ENCODE measurements at regions not wholly inside any gene's neighbourhood (a gene's known extent, or its start where the extent isn't known, plus 50 kb on each side); places are given as distances from the start of the nearest gene placed in this dataset.
A peak's percentile ranks its signal among the peaks of the same experiment; 100 is the strongest.

DNA sequence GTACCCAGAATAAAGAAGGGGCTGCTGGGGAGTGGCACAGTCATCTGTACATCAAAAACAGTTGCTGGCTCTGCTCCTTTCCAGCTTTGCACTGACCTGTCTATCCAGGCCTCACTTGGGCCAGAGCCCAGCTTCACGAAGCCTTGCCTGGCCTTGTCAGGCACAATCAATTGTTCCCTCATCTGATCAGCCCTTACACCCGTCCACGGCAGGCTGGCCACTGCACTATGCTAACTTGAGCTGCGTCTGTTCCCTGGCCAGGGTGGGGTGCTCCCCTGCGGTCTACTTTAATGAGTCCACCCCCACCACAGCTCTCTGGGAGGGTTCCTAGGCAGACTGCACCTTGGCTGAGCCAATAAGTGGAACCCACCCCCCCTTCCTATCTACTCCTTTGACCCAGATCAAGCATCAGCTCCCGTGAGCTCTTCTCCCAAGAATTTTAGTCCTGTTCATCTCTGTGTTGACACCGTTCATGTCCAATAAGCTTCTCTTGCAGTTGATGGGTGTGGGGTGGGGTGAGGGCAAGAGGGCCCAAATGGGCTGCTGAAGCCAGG is 74.3 kb upstream of the MLN start:
- H3K4me1 Mint-ChIP-seq = peaks cover 20% of the 10 kb centered on the region
- no peak overlapping the region for H3K27ac Mint-ChIP-seq
- DNase-seq (no peak), ATAC-seq (no peak)
- no peak overlapping the region for H3K4me3 Mint-ChIP-seq
- no peaks in the 10 kb centered on the region for H3K9me3 Mint-ChIP-seq
- peaks cover 28% of the 10 kb centered on the region for H3K27me3 Mint-ChIP-seq

DNA sequence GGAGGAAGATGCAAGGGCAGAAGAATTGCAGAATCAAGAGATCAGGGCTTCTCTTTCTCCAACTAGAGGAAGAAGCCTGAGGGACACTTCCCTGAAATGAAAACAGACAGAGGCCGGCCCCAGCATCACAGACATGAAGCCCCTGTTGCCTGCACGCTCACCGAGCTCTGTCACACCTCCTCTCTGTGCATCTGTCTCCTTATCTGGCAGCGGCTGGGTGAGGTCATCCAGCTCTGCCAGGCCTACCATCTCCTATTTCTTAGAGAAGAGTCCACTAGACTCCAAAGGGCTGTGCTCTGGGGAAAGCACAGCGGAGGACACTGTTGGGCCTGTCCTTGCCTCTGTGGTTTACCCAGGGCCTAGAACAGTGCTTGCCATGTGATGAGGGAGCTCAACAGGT is 71.9 kb upstream of the MLN start:
- DNase-seq (no peak), ATAC-seq (no peak)
- Mint-ChIP-seq H3K4me1 (peaks cover 20% of the 10 kb centered on the region), H3K4me3 (no peak overlapping the region), H3K27ac (no peak overlapping the region), H3K9me3 (no peaks in the 10 kb centered on the region), H3K27me3 (peaks cover 37% of the 10 kb centered on the region)

DNA sequence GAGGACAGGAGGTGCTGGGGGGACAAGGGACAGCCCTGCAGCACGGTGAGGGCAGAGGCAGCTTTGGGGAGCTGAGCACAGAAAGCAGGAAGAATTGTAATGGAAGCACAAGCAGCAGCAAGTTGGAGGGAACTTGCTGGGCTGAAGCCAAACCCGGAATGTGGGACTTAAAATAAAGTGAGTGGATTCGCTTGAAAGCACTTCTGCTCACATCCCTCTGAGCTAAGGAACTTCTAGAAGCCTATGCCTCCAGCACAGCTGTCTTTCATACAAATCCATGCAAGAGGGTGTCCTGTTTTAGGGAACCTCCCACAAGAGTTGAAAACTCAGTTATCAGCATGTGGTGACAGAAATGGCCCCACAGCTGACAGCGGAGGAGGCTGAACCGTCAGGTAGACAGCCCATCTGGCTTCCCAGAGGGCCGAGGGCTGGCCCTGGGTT is 71.4 kb upstream of the MLN start:
- no peak overlapping the region for H3K27ac Mint-ChIP-seq
- DNase-seq (no peak), ATAC-seq (no peak)
- peaks cover 20% of the 10 kb centered on the region for H3K4me1 Mint-ChIP-seq
- H3K4me3 Mint-ChIP-seq = no peak overlapping the region
- H3K9me3 Mint-ChIP-seq = no peaks in the 10 kb centered on the region
- peaks cover 37% of the 10 kb centered on the region for H3K27me3 Mint-ChIP-seq

DNA sequence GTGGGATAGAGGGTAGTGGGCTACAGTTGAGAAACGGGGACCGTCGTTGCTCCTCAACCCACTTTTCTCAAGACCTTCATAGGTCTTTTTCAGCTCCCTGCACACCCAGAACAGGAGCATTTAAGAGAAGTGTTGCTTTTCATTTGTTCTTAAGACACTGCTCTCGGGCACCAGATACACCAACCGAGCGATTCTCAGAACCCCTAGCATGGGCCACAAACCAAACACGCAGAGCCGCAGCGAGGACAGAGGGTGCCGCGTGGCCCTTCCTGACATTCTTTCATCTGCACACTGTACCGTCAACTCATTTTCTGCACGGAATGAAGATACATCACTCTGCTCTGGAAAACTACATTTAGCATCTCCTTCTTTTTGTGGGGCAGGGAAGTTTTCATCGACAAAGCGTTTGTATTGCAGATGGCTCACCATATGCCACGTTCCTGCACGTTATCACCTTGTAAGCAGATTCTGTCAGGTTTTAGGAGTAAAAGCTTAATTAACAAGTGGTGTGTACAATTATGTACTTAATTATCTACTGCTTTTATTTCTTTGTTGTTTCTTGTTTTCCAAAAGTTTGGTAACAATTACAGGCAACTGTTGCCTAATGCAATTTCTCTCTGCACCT is 70.4 kb upstream of the MLN start:
- Mint-ChIP-seq H3K27me3 (peaks cover 45% of the 10 kb centered on the region), H3K27ac (no peak overlapping the region), H3K4me3 (no peak overlapping the region), H3K4me1 (peaks cover 20% of the 10 kb centered on the region), H3K9me3 (no peaks in the 10 kb centered on the region)
- no peak for DNase-seq
- no peak for ATAC-seq

DNA sequence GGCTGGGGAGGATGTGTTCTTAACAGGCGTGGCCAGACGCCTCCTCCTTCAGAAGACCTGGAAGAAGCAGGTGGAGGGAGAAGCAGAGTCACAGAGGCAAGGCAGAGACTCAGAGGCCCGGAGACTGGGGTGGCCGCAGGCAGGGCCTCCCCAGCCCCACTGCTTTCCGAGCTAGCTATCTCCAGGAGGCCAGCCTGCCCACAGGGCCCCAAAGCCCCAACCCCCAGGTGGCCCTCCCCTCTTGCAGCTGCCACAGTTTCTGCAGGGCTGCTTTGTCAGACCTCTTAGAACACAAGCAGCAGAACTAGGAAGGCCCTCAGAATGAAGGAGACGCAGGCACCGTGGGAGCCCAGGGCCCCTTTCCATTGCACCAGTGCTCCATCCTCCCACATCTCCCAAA is 69.0 kb upstream of the MLN start:
- no peak for DNase-seq
- peaks cover 14% of the 10 kb centered on the region for H3K4me1 Mint-ChIP-seq
- no peak overlapping the region for H3K4me3 Mint-ChIP-seq
- H3K27me3 Mint-ChIP-seq = peaks cover 50% of the 10 kb centered on the region
- H3K27ac Mint-ChIP-seq = no peak overlapping the region
- H3K9me3 Mint-ChIP-seq = no peaks in the 10 kb centered on the region
- ATAC-seq = no peak

DNA sequence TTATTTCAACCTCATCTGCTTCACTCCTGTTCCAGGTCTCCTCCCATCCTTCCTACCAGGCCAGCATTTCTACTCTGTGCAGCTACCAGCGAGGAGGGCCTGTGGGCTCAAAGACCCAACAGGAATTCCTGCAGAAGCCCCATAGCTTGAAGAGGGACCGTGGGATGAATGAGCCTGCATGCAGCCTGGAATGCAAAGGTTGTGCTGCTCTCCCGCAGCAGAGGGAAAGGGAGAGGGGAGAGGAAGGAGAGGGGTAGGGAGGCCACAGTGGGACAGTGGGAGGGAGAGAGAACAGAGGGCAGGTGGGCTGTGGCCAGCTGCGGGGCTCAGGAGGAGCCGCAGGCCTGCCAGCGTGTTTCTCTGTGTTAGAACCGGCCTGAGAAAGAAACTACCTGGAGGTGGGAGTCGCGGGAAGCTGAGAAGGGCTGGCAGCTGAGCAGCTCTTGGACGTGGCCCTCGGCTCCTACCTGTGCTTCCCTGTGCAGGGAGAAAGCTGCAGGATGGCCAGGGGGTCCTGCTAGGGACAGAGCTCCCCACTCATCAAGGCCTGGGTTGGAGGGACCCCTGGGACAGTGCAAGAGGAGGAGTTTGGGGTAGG is 66.1 kb upstream of the MLN start:
- no peak overlapping the region for H3K4me3 Mint-ChIP-seq
- no peak overlapping the region for H3K27ac Mint-ChIP-seq
- peaks cover 6% of the 10 kb centered on the region for H3K4me1 Mint-ChIP-seq
- ATAC-seq (no peak), DNase-seq (no peak)
- peaks cover 7 to 16% of the 10 kb centered on the region in 2 donors for H3K9me3 Mint-ChIP-seq
- H3K27me3 Mint-ChIP-seq = peaks cover 29% of the 10 kb centered on the region

DNA sequence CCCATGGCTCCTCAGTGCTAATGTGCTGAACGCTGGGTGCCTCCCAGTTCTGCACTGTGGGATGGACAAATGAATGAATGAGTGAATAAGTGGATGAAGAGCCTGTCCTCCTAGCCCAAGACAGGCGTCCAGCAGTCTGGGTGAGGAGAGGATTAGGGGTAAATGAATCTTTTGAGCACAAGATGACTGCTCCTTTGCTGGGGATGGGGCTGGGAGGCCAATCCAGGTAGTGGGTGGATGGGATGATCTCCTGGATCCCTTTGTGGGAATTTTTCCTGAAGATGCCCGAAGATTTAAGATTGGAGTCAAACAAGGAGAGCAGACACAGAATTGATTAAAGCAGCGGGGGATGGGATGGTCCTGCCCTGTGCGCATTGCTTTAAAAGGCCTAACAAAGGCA is 65.3 kb upstream of the MLN start:
- Mint-ChIP-seq H3K9me3 (peaks cover 7 to 18% of the 10 kb centered on the region in 2 donors), H3K4me1 (peaks cover 7% of the 10 kb centered on the region), H3K27me3 (peaks cover 29% of the 10 kb centered on the region), H3K4me3 (no peak overlapping the region), H3K27ac (no peak overlapping the region)
- no peak for ATAC-seq
- DNase-seq = no peak

DNA sequence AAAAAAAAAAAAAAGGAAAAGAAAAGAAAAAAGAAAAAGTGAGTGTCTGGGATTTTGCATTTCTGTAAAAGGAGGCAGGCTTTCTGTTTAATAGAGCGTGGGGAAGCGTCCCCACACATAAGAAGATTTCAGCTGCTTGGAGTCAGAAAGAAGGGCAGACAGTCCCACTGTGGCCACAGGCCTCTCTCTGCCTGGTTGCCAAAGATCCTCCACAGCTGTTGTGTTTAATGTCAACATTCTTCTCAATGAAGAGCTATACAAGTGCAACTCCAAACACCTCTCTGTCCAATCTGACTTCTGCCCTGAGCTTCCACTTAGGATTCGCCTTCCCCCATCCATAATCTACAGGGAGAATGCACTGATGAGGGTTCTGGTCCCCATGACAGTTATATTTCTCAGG is 64.3 kb upstream of the MLN start:
- H3K4me3 Mint-ChIP-seq = no peak overlapping the region
- H3K9me3 Mint-ChIP-seq = peaks cover 7 to 18% of the 10 kb centered on the region in 2 donors
- H3K27me3 Mint-ChIP-seq = peaks cover 29% of the 10 kb centered on the region
- no peak overlapping the region for H3K27ac Mint-ChIP-seq
- ATAC-seq (no peak), DNase-seq (no peak)
- peaks cover 12% of the 10 kb centered on the region for H3K4me1 Mint-ChIP-seq

DNA sequence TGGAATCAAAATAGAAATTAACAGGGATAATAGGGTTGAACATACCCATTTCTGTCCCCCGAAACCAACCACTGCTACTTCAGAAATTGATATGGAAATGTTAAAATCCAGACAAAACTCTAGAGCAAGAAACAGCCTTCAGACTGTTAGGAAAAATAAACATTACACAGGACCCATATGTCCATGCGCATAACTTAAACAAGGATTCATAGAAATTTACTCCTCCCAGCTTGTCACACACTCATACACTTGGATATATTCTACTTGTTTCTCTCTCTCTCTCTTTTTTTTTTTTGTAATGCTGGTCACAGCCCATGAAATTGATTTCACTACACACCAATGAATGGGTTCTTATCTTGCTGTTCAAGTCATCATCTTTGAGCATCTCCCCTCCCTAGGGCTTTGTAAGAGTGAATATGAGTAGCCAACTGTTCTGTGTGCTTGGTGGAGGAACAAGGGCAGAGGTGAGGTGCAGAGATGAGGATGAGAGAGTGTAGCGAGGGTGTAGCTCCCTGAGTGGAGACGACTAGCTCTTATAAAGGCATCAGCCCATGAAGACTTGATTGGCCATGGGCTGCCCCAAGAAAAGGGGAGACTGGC is 61.8 kb upstream of the MLN start:
- Mint-ChIP-seq H3K27me3 (peaks cover 34% of the 10 kb centered on the region), H3K27ac (no peak overlapping the region), H3K4me3 (no peak overlapping the region)

DNA sequence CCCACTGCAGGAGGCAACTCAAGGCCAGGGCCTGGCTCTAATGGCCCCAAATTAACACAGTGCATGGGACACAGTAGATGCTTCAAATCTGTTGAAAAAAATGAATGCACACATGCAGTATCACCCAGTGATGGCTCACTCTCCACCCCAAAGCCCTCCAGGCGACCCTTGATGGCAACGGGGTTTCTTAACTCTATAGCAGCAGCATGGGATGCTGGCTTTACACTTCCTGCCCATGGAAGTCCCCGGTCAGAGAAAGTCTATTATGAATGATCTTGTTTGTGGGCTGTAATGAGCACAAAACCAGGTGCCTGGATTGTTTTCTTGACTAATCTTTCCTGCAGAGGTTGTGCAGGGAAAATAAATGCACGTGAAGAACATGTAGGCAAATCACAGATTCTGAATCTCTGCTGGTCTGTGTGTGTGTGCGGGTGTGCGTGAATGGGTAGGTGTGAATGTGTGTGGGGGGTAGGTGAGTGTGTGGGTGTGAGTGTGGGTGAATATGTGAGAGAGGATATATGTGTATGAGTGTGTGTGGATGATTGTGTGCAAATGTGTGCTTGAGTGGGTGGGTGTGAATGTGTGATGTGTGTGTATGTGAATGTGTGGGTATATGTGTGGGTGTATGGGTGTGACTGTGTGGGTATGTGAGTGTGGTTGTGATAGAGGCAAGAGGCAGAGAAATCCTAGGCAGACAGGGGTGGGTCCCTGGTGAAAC is 60.1 kb upstream of the MLN start:
- Mint-ChIP-seq H3K4me1 (peaks cover 34% of the 10 kb centered on the region), H3K27ac (no peak overlapping the region), H3K4me3 (no peak overlapping the region), H3K9me3 (peaks cover 7 to 18% of the 10 kb centered on the region in 2 donors), H3K27me3 (peaks cover 38% of the 10 kb centered on the region)
- ATAC-seq = peak; percentile 29
- no peak for DNase-seq

More for the DNA sequence above, 61.8 kb upstream of the MLN start:
- no peak for DNase-seq
- ATAC-seq = no peak
- H3K4me1 Mint-ChIP-seq = peaks cover 28% of the 10 kb centered on the region
- H3K9me3 Mint-ChIP-seq = peaks cover 7 to 18% of the 10 kb centered on the region in 2 donors

DNA sequence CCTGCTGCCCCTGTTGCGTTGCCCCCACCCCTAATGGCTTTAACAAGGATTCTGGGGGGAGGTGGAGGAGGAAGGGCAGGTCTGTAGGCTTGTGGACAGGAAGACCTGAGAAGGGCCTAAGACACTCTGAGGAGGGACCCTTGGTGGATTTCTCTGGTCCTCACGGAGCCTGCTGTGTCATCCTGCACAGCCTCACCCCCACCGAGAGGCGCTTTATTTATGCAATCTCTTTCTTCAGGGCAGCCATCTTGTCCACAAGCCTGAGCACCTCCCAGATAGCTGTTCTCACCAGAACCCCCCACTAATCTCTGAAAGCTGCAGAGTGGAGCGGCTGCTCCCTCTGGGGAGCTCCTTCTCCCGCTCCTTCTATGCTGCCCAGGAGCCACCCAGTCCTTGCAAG is 59.3 kb upstream of the MLN start:
- Mint-ChIP-seq H3K27ac (no peak overlapping the region), H3K4me1 (peaks cover 42% of the 10 kb centered on the region)

DNA sequence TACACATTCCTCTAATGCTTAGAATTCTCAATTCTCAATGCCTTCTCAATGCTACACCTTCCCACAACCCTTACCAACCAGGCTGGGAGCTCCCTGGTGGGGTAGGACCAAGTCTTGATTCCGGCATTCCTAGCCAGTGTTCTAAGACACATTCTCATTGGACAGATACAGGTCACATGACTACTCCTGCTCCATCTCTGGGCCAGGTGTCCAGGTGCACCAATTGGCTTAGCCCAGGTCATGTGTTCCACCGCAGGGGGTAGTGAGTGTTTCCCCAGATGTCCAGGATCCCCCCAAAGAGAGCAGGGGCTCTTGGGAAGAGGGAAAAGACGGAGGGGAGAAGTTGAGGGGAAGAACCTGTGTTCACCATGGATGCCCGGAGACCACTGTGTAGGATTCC is 58.7 kb upstream of the MLN start:
- H3K27me3 Mint-ChIP-seq = peaks cover 50% of the 10 kb centered on the region
- peaks cover 7 to 18% of the 10 kb centered on the region in 2 donors for H3K9me3 Mint-ChIP-seq
- ATAC-seq (no peak), DNase-seq (no peak)
- H3K4me1 Mint-ChIP-seq = peaks cover 47% of the 10 kb centered on the region
- no peak overlapping the region for H3K4me3 Mint-ChIP-seq
- H3K27ac Mint-ChIP-seq = no peak overlapping the region

More for the DNA sequence above, 59.3 kb upstream of the MLN start:
- Mint-ChIP-seq H3K27me3 (peaks cover 45% of the 10 kb centered on the region), H3K9me3 (peaks cover 7 to 18% of the 10 kb centered on the region in 2 donors), H3K4me3 (no peak overlapping the region)
- no peak for DNase-seq
- ATAC-seq = no peak

DNA sequence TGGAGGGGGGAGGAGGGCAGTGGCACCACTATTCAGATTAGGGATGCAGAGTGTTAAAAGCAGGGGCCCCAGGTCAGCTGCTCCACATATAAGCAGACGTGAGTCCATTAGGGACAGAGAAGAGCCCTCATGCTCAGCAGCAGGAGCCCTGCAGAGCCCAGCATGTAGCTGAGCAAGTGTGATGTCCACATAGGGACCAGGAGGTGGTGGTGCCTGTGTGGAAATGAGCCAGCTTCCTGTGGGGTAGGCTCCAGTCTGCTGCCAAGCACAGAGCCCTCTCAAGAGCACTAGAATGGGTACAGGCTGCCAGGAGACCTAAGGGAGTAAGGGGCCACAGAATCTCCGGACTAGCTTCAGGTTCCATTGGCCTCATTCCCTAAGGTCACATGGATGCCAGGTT is 57.9 kb upstream of the MLN start:
- H3K9me3 Mint-ChIP-seq = peaks cover 7 to 18% of the 10 kb centered on the region in 2 donors
- DNase-seq (no peak), ATAC-seq (peak; percentile 34)
- no peak overlapping the region for H3K4me3 Mint-ChIP-seq
- H3K27ac Mint-ChIP-seq = no peak overlapping the region
- peaks cover 56% of the 10 kb centered on the region for H3K27me3 Mint-ChIP-seq
- H3K4me1 Mint-ChIP-seq = peaks cover 55% of the 10 kb centered on the region

DNA sequence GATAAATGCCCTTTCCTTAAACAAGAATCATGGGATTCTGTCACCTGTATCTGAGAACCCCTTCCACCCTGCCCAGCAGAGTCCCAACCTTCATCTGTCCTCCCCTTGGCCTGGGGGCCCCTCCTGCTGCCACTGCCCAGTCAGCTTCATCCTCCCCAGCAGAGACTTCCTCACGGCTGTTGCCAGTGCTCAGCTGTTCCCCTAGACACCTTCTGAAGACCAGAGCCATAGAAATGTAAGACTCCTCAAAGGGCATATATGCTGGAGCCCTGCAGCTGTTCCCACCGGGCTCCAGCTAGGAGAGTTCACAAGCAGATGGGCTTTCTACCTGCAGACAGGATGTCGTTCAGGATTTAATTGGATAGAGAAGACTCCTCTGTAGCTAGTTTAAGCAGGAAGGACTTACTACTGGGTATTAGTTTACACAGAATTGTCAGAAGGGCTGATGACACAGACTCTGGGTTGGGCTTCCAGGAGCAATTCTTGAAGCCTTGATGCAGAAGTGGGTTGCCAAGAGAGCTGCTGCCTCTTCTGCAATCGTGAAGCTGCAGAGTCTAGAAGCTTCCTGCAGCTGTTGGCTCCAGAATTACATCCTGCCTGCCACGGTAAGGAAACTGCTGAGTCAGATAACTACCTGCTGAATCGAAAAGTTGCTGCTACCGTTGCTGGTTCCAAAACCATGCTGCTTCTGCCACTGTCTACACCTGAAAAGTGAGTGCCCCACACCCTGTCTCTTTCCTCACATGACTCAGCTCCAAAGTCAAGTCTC is 57.1 kb upstream of the MLN start:
- H3K27me3 Mint-ChIP-seq = peaks cover 56% of the 10 kb centered on the region
- H3K27ac Mint-ChIP-seq = no peak overlapping the region
- H3K9me3 Mint-ChIP-seq = peaks cover 2 to 12% of the 10 kb centered on the region in 2 donors
- no peak overlapping the region for H3K4me3 Mint-ChIP-seq
- DNase-seq (peak in 1 of 2 donors; percentile 29), ATAC-seq (no peak)
- peaks cover 63% of the 10 kb centered on the region for H3K4me1 Mint-ChIP-seq

DNA sequence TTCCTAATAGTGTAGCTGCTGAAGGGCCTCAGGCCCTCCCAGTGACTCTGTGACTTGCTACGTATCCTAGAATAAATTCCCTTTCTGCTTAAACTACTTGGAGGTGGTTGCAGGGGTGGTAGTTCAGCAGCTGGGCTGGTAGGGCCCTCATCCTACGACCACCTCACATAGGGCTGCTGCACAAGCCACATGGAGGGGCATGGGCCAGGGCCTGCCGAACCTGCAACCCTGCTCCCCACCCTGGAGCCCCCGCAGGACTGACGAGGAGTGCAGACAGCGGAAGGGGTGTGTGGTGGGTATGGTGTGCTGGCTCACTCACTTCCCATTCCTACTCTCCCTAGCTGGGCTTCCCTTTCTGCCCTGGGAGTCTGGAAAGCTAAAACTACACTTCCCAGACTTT is 56.2 kb upstream of the MLN start:
- no peak for ATAC-seq
- DNase-seq = no peak
- Mint-ChIP-seq H3K4me1 (peaks cover 70% of the 10 kb centered on the region), H3K27ac (no peak overlapping the region), H3K9me3 (peaks cover 0 to 3% of the 10 kb centered on the region in 2 donors), H3K27me3 (peaks cover 59% of the 10 kb centered on the region), H3K4me3 (no peak overlapping the region)

Measured in stimulated activated naive CD8-positive, alpha-beta T cell treated with anti-CD3 and anti-CD28 coated beads, Interleukin-15, amount 100 ng/mL, for 72 hours (primary cell).